ENCODE measurements at regions not wholly inside any gene's neighbourhood (a gene's known extent, or its start where the extent isn't known, plus 50 kb on each side); places are given as distances from the start of the nearest gene placed in this dataset.
"Not testable (repeated sequence)": the region's sequence is repeated elsewhere in the genome, so short reads cannot be mapped to it uniquely, and the experiment has no call there.

GRCh38 chr4:3611778-3612177, 79.6 kb upstream of the LRPAP1 start:
- DNase-seq: no peak

DNA sequence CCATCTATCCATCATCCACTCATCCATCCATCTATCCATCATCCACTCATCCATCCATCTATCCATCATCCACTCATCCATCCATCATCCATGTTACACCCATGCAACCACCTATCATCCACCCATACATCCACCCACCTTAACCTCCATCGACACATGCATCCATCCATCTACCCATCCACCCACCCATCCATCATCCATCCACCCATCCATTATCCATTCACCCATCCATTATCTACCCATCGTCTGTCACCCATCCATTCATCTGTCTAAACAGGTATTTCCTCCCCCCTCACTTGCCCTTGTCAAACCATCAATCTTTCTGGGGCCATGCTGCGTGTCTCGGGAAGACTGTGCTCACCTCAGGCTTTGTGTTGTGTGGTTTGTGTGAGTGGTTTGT, 78.6 kb upstream of the LRPAP1 start:
- DNase-seq: not testable (repeated sequence)

GRCh38 chr4:3609905-3610304, 77.7 kb upstream of the LRPAP1 start:
- DNase-seq: not testable (repeated sequence)

DNA sequence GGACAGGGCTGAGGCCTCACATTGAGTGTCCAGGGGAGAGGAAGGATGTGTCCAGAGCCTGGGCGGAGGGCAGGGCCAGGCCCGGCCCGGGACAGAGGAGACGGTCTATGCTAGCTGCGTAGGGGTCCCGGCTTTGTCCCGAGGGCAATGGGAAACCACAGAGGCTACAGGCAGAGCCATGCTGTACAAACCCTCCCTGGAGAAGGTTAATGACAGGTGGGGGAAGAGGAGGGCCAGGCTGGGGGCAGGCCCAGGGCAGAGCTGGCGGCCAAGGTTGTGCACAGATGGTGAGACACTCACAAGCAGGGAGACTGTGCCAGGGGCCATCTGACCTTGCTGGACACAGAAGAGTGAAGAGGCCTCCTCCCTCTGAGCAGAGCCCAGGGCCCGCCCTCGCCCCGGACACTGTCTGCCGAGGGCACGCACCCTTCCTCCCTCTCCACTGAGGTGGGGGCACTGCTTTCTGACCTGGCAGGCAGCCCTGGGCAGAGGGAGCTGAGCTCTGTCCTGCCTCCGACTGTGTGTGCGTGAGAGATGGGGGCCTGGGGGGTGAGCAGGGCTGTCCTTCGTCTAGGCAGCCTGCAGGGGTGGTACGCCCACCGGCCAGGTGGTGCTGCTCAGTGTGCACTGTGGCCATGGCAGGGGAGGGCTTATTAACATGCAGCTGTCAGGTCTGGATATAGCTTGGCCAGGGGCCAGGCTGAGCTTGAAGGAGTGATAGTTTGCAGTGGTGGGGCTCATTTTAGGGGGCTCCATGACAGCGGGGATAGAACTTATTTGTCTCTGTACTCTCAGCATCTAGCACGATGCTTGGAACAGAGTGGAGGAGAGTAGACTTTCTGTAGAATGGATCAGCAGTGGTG, 75.7 kb upstream of the LRPAP1 start:
- DNase-seq: no peak

DNA sequence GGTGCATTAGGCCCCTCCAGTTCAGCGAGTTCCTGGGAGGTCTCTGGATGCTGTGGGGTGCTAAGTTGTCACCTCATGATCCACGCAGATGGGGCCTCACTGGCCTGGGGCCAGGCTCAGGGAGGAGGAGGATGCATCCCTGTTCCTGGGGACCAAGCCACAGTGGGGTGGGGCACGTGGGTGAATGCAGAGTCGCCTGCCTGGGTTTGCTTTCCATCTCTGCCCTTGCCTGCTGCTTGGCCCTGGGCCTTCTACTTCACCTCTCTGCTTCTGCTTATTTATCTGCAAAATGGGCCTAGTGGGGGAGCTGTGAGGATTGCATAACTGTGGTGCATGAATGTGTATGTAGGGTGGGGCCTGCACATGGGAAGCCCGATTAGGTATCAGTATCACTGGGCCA, 74.6 kb upstream of the LRPAP1 start:
- DNase-seq: not testable (repeated sequence)

GRCh38 chr4:3606271-3606670, 74.0 kb upstream of the LRPAP1 start:
- DNase-seq: not testable (repeated sequence)

GRCh38 chr4:3605491-3605890, 73.3 kb upstream of the LRPAP1 start:
- DNase-seq: no peak

GRCh38 chr4:3602886-3603645, 70.8 kb upstream of the LRPAP1 start:
- not testable (repeated sequence) for DNase-seq

DNA sequence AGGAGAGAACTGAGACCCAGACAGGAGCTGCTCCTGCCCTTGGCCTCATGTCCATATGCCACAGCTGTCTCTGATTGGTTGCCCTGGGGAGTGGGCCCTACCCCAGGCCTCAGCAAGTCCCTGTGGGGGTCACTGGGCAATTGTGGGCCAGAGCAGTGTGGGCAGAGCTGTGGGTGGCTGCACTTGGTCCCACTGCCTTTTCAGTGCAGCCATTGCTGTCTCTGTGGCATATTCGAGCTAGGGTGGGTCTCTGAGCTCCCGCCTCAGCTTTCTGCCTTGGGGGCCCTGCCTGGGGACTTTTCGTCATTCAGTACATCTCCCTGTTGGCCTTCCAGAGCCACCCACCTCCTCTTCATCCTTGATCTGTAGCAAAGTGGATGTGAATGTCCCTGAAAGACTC, 69.8 kb upstream of the LRPAP1 start:
- no peak for DNase-seq

- DNase-seq: not testable (repeated sequence)
Observed at GRCh38 chr4:3601108-3601690, 69.0 kb upstream of the LRPAP1 start.

GRCh38 chr4:3599951-3600350, 67.7 kb upstream of the LRPAP1 start:
- no peak for DNase-seq

DNA sequence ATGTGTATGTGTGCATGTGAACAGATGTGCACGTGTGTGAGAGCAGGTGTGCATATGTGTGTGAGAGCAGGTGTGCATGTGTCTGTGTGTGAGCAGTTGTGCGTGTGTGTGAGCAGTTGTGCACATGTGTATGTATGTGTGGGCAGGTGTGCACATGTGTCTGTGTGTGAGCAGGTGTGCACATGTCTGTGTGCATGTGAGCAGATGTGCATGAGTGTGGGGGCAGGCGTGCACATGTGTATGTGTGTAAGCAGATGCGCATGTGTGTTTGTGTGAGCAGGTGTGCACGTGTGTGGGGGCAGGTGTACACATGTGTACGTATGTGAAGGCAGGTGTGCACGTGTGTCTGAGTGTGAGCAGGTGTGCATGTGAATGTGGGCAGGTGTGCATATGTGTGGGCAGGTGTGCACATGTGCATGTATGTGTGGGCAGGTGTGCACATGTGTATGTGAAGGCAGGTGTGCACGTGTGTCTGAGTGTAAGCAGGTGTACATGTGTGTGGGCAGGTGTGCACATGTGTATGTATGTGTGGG, 66.5 kb upstream of the LRPAP1 start:
- DNase-seq: no peak

GRCh38 chr4:3597896-3598505, 65.8 kb upstream of the LRPAP1 start:
- not testable (repeated sequence) for DNase-seq

GRCh38 chr4:3596957-3597733, 64.9 kb upstream of the LRPAP1 start:
- not testable (repeated sequence) for DNase-seq

DNA sequence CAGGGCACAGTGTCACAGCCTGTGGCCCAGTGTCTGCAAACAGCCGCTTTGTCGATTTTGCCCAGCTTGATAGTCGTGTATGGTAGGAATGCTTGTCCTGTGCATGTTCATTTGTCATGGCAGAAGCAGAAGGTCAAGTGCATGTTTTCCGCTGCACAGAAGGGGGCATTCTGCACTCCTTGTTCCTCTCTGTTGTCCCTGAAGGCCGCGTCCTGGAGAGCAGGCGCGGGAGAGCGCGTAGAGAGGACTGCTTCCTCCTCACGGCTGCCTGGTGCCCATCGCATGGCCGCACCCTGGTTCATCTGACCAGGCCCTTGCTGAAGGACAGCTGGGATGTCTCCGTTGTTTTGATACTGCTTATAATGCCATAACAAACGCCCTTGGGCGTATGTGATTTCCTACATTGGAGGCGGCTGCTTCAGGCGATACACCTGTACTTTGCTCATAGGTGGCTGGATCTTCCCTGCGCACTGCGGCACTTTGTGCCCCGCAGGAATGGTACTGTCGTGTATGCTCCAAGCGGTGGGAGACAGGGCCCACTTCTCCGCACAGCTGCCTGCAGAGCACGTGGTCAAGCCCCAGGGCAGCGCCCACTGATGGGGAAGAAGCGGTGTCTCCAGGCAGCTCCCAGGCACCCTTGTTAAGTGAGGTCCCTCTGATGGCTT, 63.5 kb upstream of the LRPAP1 start:
- not testable (repeated sequence) for DNase-seq

DNA sequence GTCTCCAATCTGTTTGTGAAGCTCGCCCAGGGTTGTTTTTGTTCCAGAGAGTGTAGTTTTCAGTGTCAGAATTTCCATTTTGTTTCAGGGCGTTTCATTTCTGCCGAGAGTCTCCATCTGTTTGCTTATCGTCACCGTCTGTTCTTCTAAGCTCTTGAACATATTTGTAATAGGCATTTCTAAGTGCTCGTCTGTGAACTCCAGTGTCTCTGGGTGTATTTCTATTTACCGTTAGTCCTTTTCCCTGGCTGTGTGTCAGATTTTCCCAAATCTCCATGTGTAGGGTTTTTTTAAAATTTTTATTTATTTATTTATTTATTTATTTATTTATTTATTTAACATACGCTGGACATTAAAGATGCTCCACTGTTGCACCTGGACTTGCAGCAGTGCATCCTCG, 62.5 kb upstream of the LRPAP1 start:
- not testable (repeated sequence) for DNase-seq

GRCh38 chr4:3589946-3590924, 58.0 kb upstream of the LRPAP1 start:
- not testable (repeated sequence) for DNase-seq

GRCh38 chr4:3589379-3589778, 57.2 kb upstream of the LRPAP1 start:
- not testable (repeated sequence) for DNase-seq

GRCh38 chr4:3588517-3589194, 56.4 kb upstream of the LRPAP1 start:
- DNase-seq: not testable (repeated sequence)
